ENCODE measurements at regions not wholly inside any gene's neighbourhood (a gene's known extent, or its start where the extent isn't known, plus 50 kb on each side); places are given as distances from the start of the nearest gene placed in this dataset.

GRCh38 chr9:13513286-13513685 is 233.8 kb upstream of the MPDZ start:
- TF ChIP-seq JUNB (IDR thresholded peaks at IDR 0.05): no peak
- no peak for TF ChIP-seq JUND (IDR thresholded peaks at IDR 0.05; ENCODE audit: low read depth, low read length)
- no peak for TF ChIP-seq CTCF (IDR thresholded peaks at IDR 0.05 in 2 of 3, conservative IDR thresholded peaks at IDR 0.05 in 1 of 3; ENCODE audit: control insufficient read depth in 2 of 3, extremely low read depth in 1 of 3, insufficient read depth in 1 of 3, low read depth in 3 of 3, low read length in 3 of 3)
- no peak for TF ChIP-seq PBX3 (IDR thresholded peaks at IDR 0.05; ENCODE audit: insufficient replicate concordance, low read depth, low read length)
- TF ChIP-seq NBN (IDR thresholded peaks at IDR 0.05): no peak
- TF ChIP-seq NFIC (IDR thresholded peaks at IDR 0.05; ENCODE audit: low read depth, low read length): no peak
